ENCODE measurements at regions not wholly inside any gene's neighbourhood (a gene's known extent, or its start where the extent isn't known, plus 50 kb on each side); places are given as distances from the start of the nearest gene placed in this dataset.

- TF ChIP-seq EZH2 (IDR thresholded peaks at IDR 0.05; ENCODE audit: borderline replicate concordance, low read length) (no peak), CTCF (conservative IDR thresholded peaks at IDR 0.05 in 1 of 2, IDR thresholded peaks at IDR 0.05 in 1 of 2; ENCODE audit: extremely low read depth in 1 of 2, insufficient read depth in 1 of 2, low read depth in 1 of 2, low read length in 2 of 2) (no peak)
These were observed 88.3 kb downstream of the VCX3A start for GRCh38 chrX:6446582-6446981.
